ENCODE measurements at regions not wholly inside any gene's neighbourhood (a gene's known extent, or its start where the extent isn't known, plus 50 kb on each side); places are given as distances from the start of the nearest gene placed in this dataset.

GRCh38 chr5:68046445-68046844, 169.1 kb upstream of the PIK3R1 start:
- DNase-seq = no peak

GRCh38 chr5:68041293-68041692, 174.3 kb upstream of the PIK3R1 start:
- FAIRE-seq (no peak), DNase-seq (no peak)
- no peak overlapping the region for H3K4me3 ChIP-seq (ENCODE audit: low read length in 3 of 3)
- intact Hi-C loops (cut with DNase I) = no loop called here
- H3K4me1 ChIP-seq (ENCODE audit: control insufficient read depth in 2 of 3, insufficient read depth in 2 of 3, low read depth in 1 of 3, low read length in 3 of 3) = no peaks in the 10 kb centered on the region
- H3K9me3 ChIP-seq (ENCODE audit: control insufficient read depth in 2 of 3, insufficient read depth in 1 of 3, low read length in 3 of 3) = no peaks in the 10 kb centered on the region
- no peaks in the 10 kb centered on the region for H3K36me3 ChIP-seq (ENCODE audit: control insufficient read depth in 2 of 3, insufficient read depth in 3 of 3, low read length in 3 of 3)
- H3K27me3 ChIP-seq (ENCODE audit: control insufficient read depth, insufficient read depth, low read length) = no peaks in the 10 kb centered on the region
- no peak overlapping the region for H3K27ac ChIP-seq (ENCODE audit: low read depth in 2 of 2, low read length in 2 of 2)
- no peak for TF ChIP-seq CTCF (IDR thresholded peaks at IDR 0.05; ENCODE audit: borderline replicate concordance, extremely low read depth, insufficient read depth)
- H3K9ac ChIP-seq (ENCODE audit: low read length in 3 of 3) = no peak overlapping the region

More at GRCh38 chr5:68046445-68046844, 169.1 kb upstream of the PIK3R1 start:
- Histone ChIP-seq H3K9ac (ENCODE audit: low read length in 3 of 3) (no peak overlapping the region), H3K36me3 (ENCODE audit: control insufficient read depth in 2 of 3, insufficient read depth in 3 of 3, low read length in 3 of 3) (no peaks in the 10 kb centered on the region), H3K4me3 (ENCODE audit: low read length in 3 of 3) (no peak overlapping the region), H3K9me3 (ENCODE audit: control insufficient read depth in 2 of 3, insufficient read depth in 1 of 3, low read length in 3 of 3) (no peaks in the 10 kb centered on the region), H3K27ac (ENCODE audit: low read depth in 2 of 2, low read length in 2 of 2) (no peak overlapping the region), H3K4me1 (ENCODE audit: control insufficient read depth in 2 of 3, insufficient read depth in 2 of 3, low read depth in 1 of 3, low read length in 3 of 3) (peaks cover 0 to 5% (median 0%) of the 10 kb centered on the region in 3 donors), H3K27me3 (ENCODE audit: control insufficient read depth, insufficient read depth, low read length) (no peaks in the 10 kb centered on the region)
- no peak for TF ChIP-seq CTCF (IDR thresholded peaks at IDR 0.05; ENCODE audit: borderline replicate concordance, extremely low read depth, insufficient read depth)
- FAIRE-seq = no peak
- intact Hi-C loops (cut with DNase I) = no loop called here

- no peak for DNase-seq
- no peak overlapping the region for H3K27ac ChIP-seq (ENCODE audit: low read depth in 2 of 2, low read length in 2 of 2)
Measured at GRCh38 chr5:68037546-68037945, 178.0 kb upstream of the PIK3R1 start.

More at GRCh38 chr5:68037546-68037945, 178.0 kb upstream of the PIK3R1 start:
- no peak for FAIRE-seq
- H3K4me1 ChIP-seq (ENCODE audit: control insufficient read depth in 2 of 3, insufficient read depth in 2 of 3, low read depth in 1 of 3, low read length in 3 of 3) = peaks cover 0 to 4% (median 0%) of the 10 kb centered on the region in 3 donors
- H3K27me3 ChIP-seq (ENCODE audit: control insufficient read depth, insufficient read depth, low read length) = no peaks in the 10 kb centered on the region
- no peak for TF ChIP-seq CTCF (IDR thresholded peaks at IDR 0.05; ENCODE audit: borderline replicate concordance, extremely low read depth, insufficient read depth)
- no peak overlapping the region for H3K9ac ChIP-seq (ENCODE audit: low read length in 3 of 3)
- no peaks in the 10 kb centered on the region for H3K36me3 ChIP-seq (ENCODE audit: control insufficient read depth in 2 of 3, insufficient read depth in 3 of 3, low read length in 3 of 3)
- no peaks in the 10 kb centered on the region for H3K9me3 ChIP-seq (ENCODE audit: control insufficient read depth in 2 of 3, insufficient read depth in 1 of 3, low read length in 3 of 3)
- H3K4me3 ChIP-seq (ENCODE audit: low read length in 3 of 3) = no peak overlapping the region
- intact Hi-C loops (cut with DNase I) = no loop called here

Data from kidney (tissue), 13 donors.